ENCODE measurements at regions not wholly inside any gene's neighbourhood (a gene's known extent, or its start where the extent isn't known, plus 50 kb on each side); places are given as distances from the start of the nearest gene placed in this dataset.
"Not testable (repeated sequence)": the region's sequence is repeated elsewhere in the genome, so short reads cannot be mapped to it uniquely, and the experiment has no call there.

DNA sequence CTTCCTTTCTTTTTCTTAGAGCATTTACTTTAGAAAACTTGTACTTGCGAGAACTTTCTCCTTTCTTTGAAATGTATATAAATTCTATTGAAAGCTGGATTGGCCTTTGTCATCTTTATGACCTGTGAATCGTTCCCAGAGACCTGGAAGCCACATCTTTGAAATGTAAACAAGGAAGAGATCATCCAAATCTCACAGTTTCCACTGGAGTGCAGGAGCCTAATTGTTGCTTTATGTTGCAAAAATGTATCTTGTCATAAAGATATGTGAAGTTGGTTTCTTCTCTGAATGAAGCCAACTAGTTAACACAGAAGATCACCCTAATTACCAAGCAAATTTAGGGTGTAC is 1101.8 kb downstream of the TAF11L14 start:
- H4K20me1 ChIP-seq (ENCODE audit: control insufficient read depth, insufficient read depth, insufficient read length): no peaks in the 10 kb centered on the region
- H3K79me1 ChIP-seq (ENCODE audit: insufficient read depth, low read depth, low read length, poor library complexity, severe bottlenecking): no peaks in the 10 kb centered on the region
- H3K36me3 Mint-ChIP-seq (ENCODE audit: insufficient read depth in 1 of 3, low read depth in 3 of 3): peaks cover 6 to 10% (median 10%) of the 10 kb centered on the region in 3 experiments; a peak in 6 of 7 replicates
- no peaks in the 10 kb centered on the region for H3K79me2 ChIP-seq (ENCODE audit: insufficient read depth, low read length)
- H3K27me3 ChIP-seq (ENCODE audit: insufficient read depth, low read length): no peaks in the 10 kb centered on the region
- H2BK20ac ChIP-seq (ENCODE audit: low read depth, low read length, poor library complexity, severe bottlenecking): no peak overlapping the region
- peak overlapping the region in 1 of 3 experiments; percentile 36; a peak in 4 of 7 replicates for H3K27ac Mint-ChIP-seq
- no peak overlapping the region for H4K91ac ChIP-seq (ENCODE audit: insufficient read length, low read depth, low read length)
- H3K4me3 Mint-ChIP-seq: peak overlapping the region in 1 of 2 experiments; percentile 0; a peak in 1 of 5 replicates
- no peak overlapping the region for H3K4me2 ChIP-seq (ENCODE audit: insufficient read depth, insufficient read length, low read length)
- no peak overlapping the region for H2BK15ac ChIP-seq (ENCODE audit: low read depth, low read length)
- peaks cover 0 to 6% of the 10 kb centered on the region in 2 experiments; a peak in 3 of 5 replicates for H3K9me3 Mint-ChIP-seq
- no peak overlapping the region for H2BK12ac ChIP-seq (ENCODE audit: insufficient read length, low read depth, low read length)
- H3T11ph ChIP-seq (ENCODE audit: low read length): no peak overlapping the region
- no peak overlapping the region for H4K8ac ChIP-seq (replicated peaks; ENCODE audit: insufficient read length, low read depth, low read length)
- no peak overlapping the region for H3K14ac ChIP-seq (ENCODE audit: insufficient read depth, low read length)
- H3K23me2 ChIP-seq (ENCODE audit: insufficient read length, low read depth, low read length, poor library complexity, severe bottlenecking): no peaks in the 10 kb centered on the region
- no CpG with 5 or more reads among the region's 2 CpGs for WGBS (ENCODE audit: extremely low coverage, insufficient read length, low lambda C conversion rate)
- no peak overlapping the region for H2BK5ac ChIP-seq (ENCODE audit: insufficient read length, low read length)
- peaks cover 5% of the 10 kb centered on the region; the same call in 1 of the 2 replicates for H3K4me1 ChIP-seq (ENCODE audit: insufficient read depth, low read length)
- no peak for DNase-seq
- no peaks in the 10 kb centered on the region for H3K27me3 Mint-ChIP-seq (ENCODE audit: low read depth)
- no peaks in the 10 kb centered on the region for H3K9me3 ChIP-seq (ENCODE audit: control insufficient read depth, low read depth, low read length)
- H3K23ac ChIP-seq (ENCODE audit: insufficient read length, low read depth, low read length): no peak overlapping the region
- no peak overlapping the region for H3K4ac ChIP-seq (ENCODE audit: low read depth, low read length)
- no peak overlapping the region for H4K5ac ChIP-seq (ENCODE audit: insufficient read length, low read depth, low read length)
- H3K27ac ChIP-seq (ENCODE audit: insufficient read length, low read depth, low read length): no peak overlapping the region
- no peak overlapping the region for H2AK5ac ChIP-seq (ENCODE audit: insufficient read length, low read length)
- TF ChIP-seq, protein P1, sequence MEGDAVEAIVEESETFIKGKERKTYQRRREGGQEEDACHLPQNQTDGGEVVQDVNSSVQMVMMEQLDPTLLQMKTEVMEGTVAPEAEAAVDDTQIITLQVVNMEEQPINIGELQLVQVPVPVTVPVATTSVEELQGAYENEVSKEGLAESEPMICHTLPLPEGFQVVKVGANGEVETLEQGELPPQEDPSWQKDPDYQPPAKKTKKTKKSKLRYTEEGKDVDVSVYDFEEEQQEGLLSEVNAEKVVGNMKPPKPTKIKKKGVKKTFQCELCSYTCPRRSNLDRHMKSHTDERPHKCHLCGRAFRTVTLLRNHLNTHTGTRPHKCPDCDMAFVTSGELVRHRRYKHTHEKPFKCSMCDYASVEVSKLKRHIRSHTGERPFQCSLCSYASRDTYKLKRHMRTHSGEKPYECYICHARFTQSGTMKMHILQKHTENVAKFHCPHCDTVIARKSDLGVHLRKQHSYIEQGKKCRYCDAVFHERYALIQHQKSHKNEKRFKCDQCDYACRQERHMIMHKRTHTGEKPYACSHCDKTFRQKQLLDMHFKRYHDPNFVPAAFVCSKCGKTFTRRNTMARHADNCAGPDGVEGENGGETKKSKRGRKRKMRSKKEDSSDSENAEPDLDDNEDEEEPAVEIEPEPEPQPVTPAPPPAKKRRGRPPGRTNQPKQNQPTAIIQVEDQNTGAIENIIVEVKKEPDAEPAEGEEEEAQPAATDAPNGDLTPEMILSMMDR (conservative IDR thresholded peaks at IDR 0.05): no peak
- no peak overlapping the region for H3K18ac ChIP-seq (ENCODE audit: insufficient read length, low read depth, low read length)
- H3K56ac ChIP-seq (ENCODE audit: insufficient read length, low read depth, low read length): no peak overlapping the region
- no peak overlapping the region for H2AFZ ChIP-seq (ENCODE audit: low read length)
- no peak overlapping the region for H2BK120ac ChIP-seq (ENCODE audit: low read depth, low read length, poor library complexity, severe bottlenecking)
- H3K9ac ChIP-seq (ENCODE audit: extremely low read depth, insufficient read length, low read length): no peak overlapping the region
- peaks cover 31 to 45% of the 10 kb centered on the region in 2 experiments for H3K4me1 Mint-ChIP-seq

DNA sequence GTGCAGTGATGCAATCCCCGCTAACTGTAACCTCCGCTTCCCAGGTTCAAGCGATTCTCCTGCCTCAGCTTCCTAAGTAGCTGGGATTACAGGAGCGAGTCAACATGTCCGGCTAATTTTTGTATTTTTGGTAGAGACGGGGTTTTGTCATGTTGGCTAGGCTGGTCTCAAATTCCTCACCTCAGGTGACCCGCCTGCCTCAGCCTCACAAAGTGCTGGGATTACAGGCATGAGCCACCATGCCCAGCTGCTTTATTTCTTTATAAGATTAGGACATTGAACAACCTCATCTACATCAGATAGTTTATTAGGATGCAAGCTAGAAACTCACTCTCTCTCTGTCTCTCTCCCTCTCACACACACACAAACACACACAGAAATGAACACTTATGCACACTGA is 1102.5 kb downstream of the TAF11L14 start:
- not testable (repeated sequence) for H2BK5ac ChIP-seq (ENCODE audit: insufficient read length, low read length); H3K27me3 ChIP-seq (ENCODE audit: insufficient read depth, low read length); H2BK120ac ChIP-seq (ENCODE audit: low read depth, low read length, poor library complexity, severe bottlenecking); H2BK12ac ChIP-seq (ENCODE audit: insufficient read length, low read depth, low read length); H3K9me3 Mint-ChIP-seq; H3K4me3 Mint-ChIP-seq; H2AFZ ChIP-seq (ENCODE audit: low read length); H3K4me2 ChIP-seq (ENCODE audit: insufficient read depth, insufficient read length, low read length); H3K9me3 ChIP-seq (ENCODE audit: control insufficient read depth, low read depth, low read length); H3K4me1 ChIP-seq (ENCODE audit: insufficient read depth, low read length); H4K5ac ChIP-seq (ENCODE audit: insufficient read length, low read depth, low read length); H3K27ac ChIP-seq (ENCODE audit: insufficient read length, low read depth, low read length); H4K91ac ChIP-seq (ENCODE audit: insufficient read length, low read depth, low read length); H3K79me1 ChIP-seq (ENCODE audit: insufficient read depth, low read depth, low read length, poor library complexity, severe bottlenecking); H3K23ac ChIP-seq (ENCODE audit: insufficient read length, low read depth, low read length); H3K27me3 Mint-ChIP-seq (ENCODE audit: low read depth); H2BK15ac ChIP-seq (ENCODE audit: low read depth, low read length); H3K56ac ChIP-seq (ENCODE audit: insufficient read length, low read depth, low read length); H2AK5ac ChIP-seq (ENCODE audit: insufficient read length, low read length); H3K14ac ChIP-seq (ENCODE audit: insufficient read depth, low read length); H4K20me1 ChIP-seq (ENCODE audit: control insufficient read depth, insufficient read depth, insufficient read length); H2BK20ac ChIP-seq (ENCODE audit: low read depth, low read length, poor library complexity, severe bottlenecking); H3K36me3 Mint-ChIP-seq (ENCODE audit: insufficient read depth in 1 of 3, low read depth in 3 of 3); H3K79me2 ChIP-seq (ENCODE audit: insufficient read depth, low read length); H3T11ph ChIP-seq (ENCODE audit: low read length); H3K9ac ChIP-seq (ENCODE audit: extremely low read depth, insufficient read length, low read length); H4K8ac ChIP-seq (replicated peaks; ENCODE audit: insufficient read length, low read depth, low read length); H3K4ac ChIP-seq (ENCODE audit: low read depth, low read length); H3K18ac ChIP-seq (ENCODE audit: insufficient read length, low read depth, low read length); H3K23me2 ChIP-seq (ENCODE audit: insufficient read length, low read depth, low read length, poor library complexity, severe bottlenecking)
- no CpG with 5 or more reads among the region's 7 CpGs for WGBS (ENCODE audit: extremely low coverage, insufficient read length, low lambda C conversion rate)
- peak overlapping the region; percentile 3 to 41 (median 36); a peak in 5 of 7 replicates for H3K27ac Mint-ChIP-seq
- peaks cover 31 to 45% of the 10 kb centered on the region in 2 experiments for H3K4me1 Mint-ChIP-seq
- peak; percentile 35 for DNase-seq

All from H9 (cell line).